Karpas-422 (cell line): ENCODE measurements at regions not wholly inside any gene's neighbourhood (a gene's known extent, or its start where the extent isn't known, plus 50 kb on each side); places are given as distances from the start of the nearest gene placed in this dataset.

Source experiments
- DNase-seq: peaks from one replicate; pipeline ENCODE4 v3.0.0-alpha.2; 2015
- H2AFZ ChIP-seq: fragments of 200-600 bp; sonication (generic); 2 replicates; pipeline ENCODE4 v1.6.1; 2014; ENCODE audit warnings: antibody characterized with exemption, low read length, mixed read lengths
- H3K27ac ChIP-seq: fragments of 200-600 bp; sonication (generic); 2 replicates; pipeline ENCODE4 v1.5.1; 2014; ENCODE audit warnings: mild to moderate bottlenecking, low read length, moderate library complexity
- H3K27me3 ChIP-seq: fragments of 200-600 bp; sonication (generic); 2 replicates; pipeline ENCODE4 v1.6.1; 2014; ENCODE audit warnings: low read length, mixed read lengths
- H3K36me3 ChIP-seq: fragments of 200-600 bp; sonication (generic); 2 replicates; pipeline ENCODE4 v1.6.1; 2014; ENCODE audit warnings: low read length, mixed read lengths; ENCODE audit not compliant: insufficient read depth
- H3K4me1 ChIP-seq: fragments of 200-600 bp; sonication (generic); 2 replicates; pipeline ENCODE4 v1.6.1; 2014; ENCODE audit warnings: mild to moderate bottlenecking, low read length, mixed read lengths
- H3K4me2 ChIP-seq: fragments of 200-600 bp; sonication (generic); 2 replicates; pipeline ENCODE4 v1.6.1; 2014; ENCODE audit warnings: low read length, low read depth, mild to moderate bottlenecking; ENCODE audit not compliant: poor library complexity, severe bottlenecking
- H3K4me3 ChIP-seq: fragments of 200-600 bp; sonication (generic); 2 replicates; pipeline ENCODE4 v1.5.1; 2014; ENCODE audit warnings: mild to moderate bottlenecking, antibody characterized with exemption, low read length, mixed read lengths
- H3K79me2 ChIP-seq: fragments of 200-600 bp; sonication (generic); 2 replicates; pipeline ENCODE4 v1.6.1; 2014; ENCODE audit warnings: mild to moderate bottlenecking, low read length, mixed read lengths
- H3K9ac ChIP-seq: fragments of 200-600 bp; sonication (generic); 2 replicates; pipeline ENCODE4 v1.6.0; 2014; ENCODE audit warnings: low read length
- H3K9me2 ChIP-seq: fragments of 200-600 bp; sonication (generic), shearing (Covaris generic); replicated peaks from 2 replicates; pipeline ENCODE4 v1.6.0; 2014; ENCODE audit warnings: mild to moderate bottlenecking, low read length, moderate library complexity; ENCODE audit not compliant: insufficient read depth
- H3K9me3 ChIP-seq: fragments of 300-700, 200-600 bp; sonication (generic); 2 replicates; pipeline ENCODE4 v1.6.1; 2014; ENCODE audit warnings: low read length, mixed read lengths
- H4K20me1 ChIP-seq: fragments of 200-600 bp; sonication (generic); 2 replicates; pipeline ENCODE4 v1.6.1; 2014; ENCODE audit warnings: mild to moderate bottlenecking, antibody characterized with exemption, low read length, low read depth; ENCODE audit not compliant: insufficient read depth

- Histone ChIP-seq H3K4me3 (no peak overlapping the region), H3K79me2 (no peaks in the 10 kb centered on the region), H3K9ac (no peak overlapping the region), H3K27me3 (no peaks in the 10 kb centered on the region), H3K9me2 (no peaks in the 10 kb centered on the region), H2AFZ (no peak overlapping the region), H3K36me3 (no peaks in the 10 kb centered on the region), H3K4me1 (no peaks in the 10 kb centered on the region), H3K9me3 (no peaks in the 10 kb centered on the region), H4K20me1 (no peaks in the 10 kb centered on the region), H3K4me2 (no peak overlapping the region), H3K27ac (no peak overlapping the region)
- no peak for DNase-seq
Observed at GRCh38 chr1:218995091-218995665, 178.5 kb upstream of the LYPLAL1 start.

GRCh38 chr1:218996362-218996761, 177.3 kb upstream of the LYPLAL1 start:
- peak; percentile 44 for DNase-seq
- Histone ChIP-seq H2AFZ (no peak overlapping the region), H3K4me3 (no peak overlapping the region), H3K4me2 (no peak overlapping the region), H3K36me3 (no peaks in the 10 kb centered on the region), H3K79me2 (no peaks in the 10 kb centered on the region), H3K27me3 (no peaks in the 10 kb centered on the region), H3K27ac (no peak overlapping the region), H3K9ac (no peak overlapping the region), H3K9me2 (no peaks in the 10 kb centered on the region), H3K4me1 (no peaks in the 10 kb centered on the region), H3K9me3 (no peaks in the 10 kb centered on the region), H4K20me1 (no peaks in the 10 kb centered on the region)

- Histone ChIP-seq H3K4me3 (no peak overlapping the region), H3K4me1 (no peaks in the 10 kb centered on the region), H4K20me1 (no peaks in the 10 kb centered on the region), H3K9me3 (no peaks in the 10 kb centered on the region), H3K36me3 (no peaks in the 10 kb centered on the region), H3K4me2 (no peak overlapping the region), H3K9ac (no peak overlapping the region), H3K27ac (no peak overlapping the region), H2AFZ (no peak overlapping the region), H3K79me2 (no peaks in the 10 kb centered on the region), H3K27me3 (no peaks in the 10 kb centered on the region), H3K9me2 (no peaks in the 10 kb centered on the region)
- DNase-seq, result no peak
Observed at GRCh38 chr1:219000005-219000404, 173.7 kb upstream of the LYPLAL1 start.

- H3K27ac ChIP-seq, result no peak overlapping the region
- H3K27me3 ChIP-seq, result no peaks in the 10 kb centered on the region
- no peaks in the 10 kb centered on the region for H4K20me1 ChIP-seq
- no peaks in the 10 kb centered on the region for H3K9me3 ChIP-seq
- no peak overlapping the region for H3K4me2 ChIP-seq
- H3K4me1 ChIP-seq, result no peaks in the 10 kb centered on the region
- H3K36me3 ChIP-seq, result no peaks in the 10 kb centered on the region
- H2AFZ ChIP-seq, result no peak overlapping the region
- no peaks in the 10 kb centered on the region for H3K9me2 ChIP-seq
- H3K9ac ChIP-seq, result no peak overlapping the region
- no peaks in the 10 kb centered on the region for H3K79me2 ChIP-seq
- H3K4me3 ChIP-seq, result no peak overlapping the region
- no peak for DNase-seq
Observed at GRCh38 chr1:219000631-219001030, 173.0 kb upstream of the LYPLAL1 start.

GRCh38 chr1:219010720-219011119, 163.0 kb upstream of the LYPLAL1 start:
- Histone ChIP-seq H3K9me3 (no peaks in the 10 kb centered on the region), H3K9ac (no peak overlapping the region), H3K79me2 (no peaks in the 10 kb centered on the region), H3K4me3 (no peak overlapping the region), H3K27me3 (no peaks in the 10 kb centered on the region), H3K36me3 (no peaks in the 10 kb centered on the region), H2AFZ (no peak overlapping the region), H3K9me2 (no peaks in the 10 kb centered on the region), H3K4me1 (no peaks in the 10 kb centered on the region), H3K4me2 (no peak overlapping the region), H4K20me1 (no peaks in the 10 kb centered on the region), H3K27ac (no peak overlapping the region)
- no peak for DNase-seq

- H3K27ac ChIP-seq, result no peak overlapping the region
Observed at GRCh38 chr1:219020386-219020785, 153.3 kb upstream of the LYPLAL1 start.

GRCh38 chr1:219020846-219021245, 152.8 kb upstream of the LYPLAL1 start:
- Histone ChIP-seq H3K9me2 (no peaks in the 10 kb centered on the region), H3K9ac (no peak overlapping the region), H3K79me2 (no peaks in the 10 kb centered on the region), H3K4me2 (no peak overlapping the region), H3K4me3 (no peak overlapping the region), H3K9me3 (no peaks in the 10 kb centered on the region), H2AFZ (no peak overlapping the region), H3K27me3 (no peaks in the 10 kb centered on the region), H4K20me1 (no peaks in the 10 kb centered on the region), H3K27ac (no peak overlapping the region), H3K4me1 (no peaks in the 10 kb centered on the region), H3K36me3 (no peaks in the 10 kb centered on the region)
- DNase-seq, result no peak

More at GRCh38 chr1:219020386-219020785, 153.3 kb upstream of the LYPLAL1 start:
- no peaks in the 10 kb centered on the region for H3K27me3 ChIP-seq
- no peak overlapping the region for H2AFZ ChIP-seq
- H3K4me3 ChIP-seq, result no peak overlapping the region
- H3K9me3 ChIP-seq, result no peaks in the 10 kb centered on the region
- H3K9me2 ChIP-seq, result no peaks in the 10 kb centered on the region
- H3K9ac ChIP-seq, result no peak overlapping the region
- H3K4me2 ChIP-seq, result no peak overlapping the region
- H3K4me1 ChIP-seq, result no peaks in the 10 kb centered on the region
- no peaks in the 10 kb centered on the region for H3K79me2 ChIP-seq
- no peaks in the 10 kb centered on the region for H4K20me1 ChIP-seq
- H3K36me3 ChIP-seq, result no peaks in the 10 kb centered on the region
- no peak for DNase-seq

- H4K20me1 ChIP-seq, result no peaks in the 10 kb centered on the region
Observed at GRCh38 chr1:219027146-219027673, 146.5 kb upstream of the LYPLAL1 start.

More at GRCh38 chr1:219027146-219027673, 146.5 kb upstream of the LYPLAL1 start:
- H3K4me1 ChIP-seq, result no peaks in the 10 kb centered on the region
- no peaks in the 10 kb centered on the region for H3K36me3 ChIP-seq
- DNase-seq, result no peak
- H3K9ac ChIP-seq, result no peak overlapping the region
- no peaks in the 10 kb centered on the region for H3K27me3 ChIP-seq
- no peak overlapping the region for H3K4me3 ChIP-seq
- H2AFZ ChIP-seq, result no peak overlapping the region
- no peaks in the 10 kb centered on the region for H3K9me3 ChIP-seq
- H3K27ac ChIP-seq, result no peak overlapping the region
- H3K79me2 ChIP-seq, result no peaks in the 10 kb centered on the region
- no peak overlapping the region for H3K4me2 ChIP-seq
- no peaks in the 10 kb centered on the region for H3K9me2 ChIP-seq
